NB4 (cell line): ENCODE measurements at regions not wholly inside any gene's neighbourhood (a gene's known extent, or its start where the extent isn't known, plus 50 kb on each side); places are given as distances from the start of the nearest gene placed in this dataset.

Experiments used
- DNase-seq: peaks from one replicate; pipeline ENCODE4 v3.0.0; 2010; ENCODE audit warnings: low read depth
- H3K4me3 ChIP-seq: one replicate; pipeline ENCODE4 v1.5.1; 2011; ENCODE audit warnings: mild to moderate bottlenecking, low read depth, low read length, moderate library complexity
- MYC ChIP-seq: IDR thresholded peaks from 2 replicates; pipeline ENCODE4 v1.6.1; 2011; ENCODE audit warnings: low read depth, low read length
- POLR2A ChIP-seq: IDR thresholded peaks from 2 replicates; pipeline ENCODE4 v1.6.1; 2011; ENCODE audit warnings: mild to moderate bottlenecking; ENCODE audit not compliant: insufficient read length; ENCODE audit errors: extremely low read depth
- TF ChIP-seq, protein P1 (sequence below): IDR thresholded peaks from one replicate; pipeline ENCODE4 v1.5.1; 2012; ENCODE audit warnings: low read depth, low read length
- TF ChIP-seq, protein P2 (sequence below): IDR thresholded peaks from 2 replicates; pipeline ENCODE4 v1.6.1; 2011; ENCODE audit warnings: low read depth, low read length

DNA sequence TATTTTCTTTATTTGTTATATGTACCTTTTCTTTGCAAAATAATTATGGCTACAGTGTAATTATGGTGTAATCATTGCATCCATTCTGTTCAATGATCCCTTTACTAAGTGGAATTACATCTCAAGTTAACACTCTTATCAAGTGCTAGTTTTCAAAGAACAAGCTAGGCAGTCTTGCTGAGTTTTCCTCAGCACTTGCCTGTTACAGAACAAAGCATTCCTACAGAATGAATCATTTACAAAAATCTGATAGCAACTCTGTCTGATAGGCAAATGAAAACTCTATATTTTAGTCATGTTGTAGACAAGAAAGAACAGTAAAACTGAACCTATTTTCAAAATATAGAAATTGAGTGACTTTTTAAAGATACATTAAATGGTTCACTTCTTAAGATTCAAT lies 109.8 kb upstream of the POU3F2 start:
- DNase-seq, result no peak
- H3K4me3 ChIP-seq, result no peak overlapping the region
- TF ChIP-seq, protein P1, sequence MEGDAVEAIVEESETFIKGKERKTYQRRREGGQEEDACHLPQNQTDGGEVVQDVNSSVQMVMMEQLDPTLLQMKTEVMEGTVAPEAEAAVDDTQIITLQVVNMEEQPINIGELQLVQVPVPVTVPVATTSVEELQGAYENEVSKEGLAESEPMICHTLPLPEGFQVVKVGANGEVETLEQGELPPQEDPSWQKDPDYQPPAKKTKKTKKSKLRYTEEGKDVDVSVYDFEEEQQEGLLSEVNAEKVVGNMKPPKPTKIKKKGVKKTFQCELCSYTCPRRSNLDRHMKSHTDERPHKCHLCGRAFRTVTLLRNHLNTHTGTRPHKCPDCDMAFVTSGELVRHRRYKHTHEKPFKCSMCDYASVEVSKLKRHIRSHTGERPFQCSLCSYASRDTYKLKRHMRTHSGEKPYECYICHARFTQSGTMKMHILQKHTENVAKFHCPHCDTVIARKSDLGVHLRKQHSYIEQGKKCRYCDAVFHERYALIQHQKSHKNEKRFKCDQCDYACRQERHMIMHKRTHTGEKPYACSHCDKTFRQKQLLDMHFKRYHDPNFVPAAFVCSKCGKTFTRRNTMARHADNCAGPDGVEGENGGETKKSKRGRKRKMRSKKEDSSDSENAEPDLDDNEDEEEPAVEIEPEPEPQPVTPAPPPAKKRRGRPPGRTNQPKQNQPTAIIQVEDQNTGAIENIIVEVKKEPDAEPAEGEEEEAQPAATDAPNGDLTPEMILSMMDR, result no peak
- TF ChIP-seq, protein P2, sequence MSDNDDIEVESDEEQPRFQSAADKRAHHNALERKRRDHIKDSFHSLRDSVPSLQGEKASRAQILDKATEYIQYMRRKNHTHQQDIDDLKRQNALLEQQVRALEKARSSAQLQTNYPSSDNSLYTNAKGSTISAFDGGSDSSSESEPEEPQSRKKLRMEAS, result no peak
- TF ChIP-seq POLR2A (no peak), MYC (no peak)

GRCh38 chr6:98747273-98747672 lies 87.1 kb upstream of the POU3F2 start:
- no peak for DNase-seq
- H3K4me3 ChIP-seq, result no peak overlapping the region
- TF ChIP-seq, protein P1, result no peak
- TF ChIP-seq, protein P2, result no peak
- TF ChIP-seq MYC, result no peak
- no peak for TF ChIP-seq POLR2A

DNA sequence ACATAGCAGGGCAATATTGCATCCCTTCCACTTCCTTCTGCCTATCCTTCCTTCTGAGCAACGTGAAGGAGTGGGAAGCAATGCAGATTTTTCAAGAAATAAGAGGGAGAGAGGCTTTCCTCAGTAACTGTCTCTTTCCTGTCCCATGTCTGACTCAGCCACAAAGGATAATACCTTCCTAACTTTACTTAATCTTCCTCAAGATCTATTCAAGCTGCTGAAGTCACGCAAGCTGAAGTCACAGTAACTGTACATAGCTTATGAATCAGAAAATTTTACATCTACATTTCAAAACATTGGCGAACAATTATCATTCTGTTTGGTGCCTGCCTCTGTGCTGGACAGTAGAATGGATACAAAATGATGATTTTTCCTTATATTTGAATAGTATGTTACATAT lies 86.4 kb upstream of the POU3F2 start:
- H3K4me3 ChIP-seq, result no peak overlapping the region
- no peak for DNase-seq
- TF ChIP-seq MYC (no peak), POLR2A (no peak)
- TF ChIP-seq, protein P1, result no peak
- TF ChIP-seq, protein P2, result no peak

DNA sequence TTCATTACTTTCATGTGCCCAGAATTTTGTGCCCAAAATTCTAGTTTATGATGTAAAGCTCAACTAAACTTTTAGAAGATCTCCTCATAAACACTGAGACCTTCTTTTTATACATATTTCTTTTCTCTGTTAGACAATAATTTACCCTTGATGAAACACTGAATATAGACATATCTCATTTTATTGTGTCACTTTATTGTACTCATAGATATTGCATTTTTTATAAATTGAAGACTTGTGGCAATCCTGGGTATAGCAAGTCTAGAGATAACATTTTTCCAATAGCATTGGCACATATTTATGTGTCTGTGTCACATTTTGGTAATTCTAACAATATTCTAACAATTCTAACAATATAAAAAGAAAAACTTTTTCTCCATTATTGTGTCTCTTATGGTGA lies 74.9 kb upstream of the POU3F2 start:
- H3K4me3 ChIP-seq, result no peak overlapping the region
- no peak for DNase-seq
- TF ChIP-seq, protein P2, result no peak
- TF ChIP-seq POLR2A (no peak), MYC (no peak)
- TF ChIP-seq, protein P1, result no peak

DNA sequence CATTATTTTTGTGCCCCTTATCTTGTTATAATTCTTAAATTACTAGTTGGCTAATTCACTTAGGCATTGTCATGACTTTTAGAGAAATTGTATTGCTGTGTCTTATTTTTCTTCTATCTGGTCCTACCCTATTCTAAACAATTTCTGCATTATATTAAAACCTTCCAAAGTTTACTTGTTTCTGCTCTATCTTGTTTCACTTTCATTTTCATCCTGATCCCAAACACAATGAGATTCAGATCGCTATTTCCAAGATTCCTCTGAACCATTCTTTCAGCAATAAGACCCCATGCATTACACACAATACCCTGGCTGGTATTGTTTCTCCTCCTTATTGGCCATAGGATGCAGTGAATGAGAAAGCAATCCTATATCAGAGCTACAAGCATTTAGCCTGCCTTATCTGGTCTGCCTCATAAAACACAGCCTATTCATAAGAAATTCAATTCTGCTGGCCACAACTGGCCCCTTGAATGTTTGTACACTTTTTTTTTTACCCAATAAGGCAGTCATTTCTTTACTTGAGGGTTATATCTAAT lies 69.9 kb upstream of the POU3F2 start:
- TF ChIP-seq MYC (no peak), POLR2A (no peak)
- TF ChIP-seq, protein P2, result no peak
- TF ChIP-seq, protein P1, result no peak
- H3K4me3 ChIP-seq, result peak overlapping the region; percentile 27
- no peak for DNase-seq
